Activated naive CD8-positive, alpha-beta T cell treated with anti-CD3 and anti-CD28 coated beads for 36 hours (primary cell): ENCODE measurements at regions not wholly inside any gene's neighbourhood (a gene's known extent, or its start where the extent isn't known, plus 50 kb on each side); places are given as distances from the start of the nearest gene placed in this dataset.

ENCODE experiments used
- DNase-seq: peaks from one replicate; pipeline ENCODE4 v3.0.0; 2021
- H3K27ac Mint-ChIP-seq: one replicate; pipeline ENCODE4 v1.8.0; 2022; ENCODE audit warnings: mild to moderate bottlenecking, moderate library complexity, mixed read lengths
- H3K27me3 Mint-ChIP-seq: one replicate; pipeline ENCODE4 v1.8.0; 2022; ENCODE audit warnings: mild to moderate bottlenecking, mixed read lengths
- H3K36me3 Mint-ChIP-seq: one replicate; pipeline ENCODE4 v1.8.0; 2021; ENCODE audit warnings: mild to moderate bottlenecking, mixed read lengths
- H3K4me1 Mint-ChIP-seq: one replicate; pipeline ENCODE4 v1.8.0; 2021; ENCODE audit warnings: mixed read lengths
- H3K4me3 Mint-ChIP-seq: one replicate; pipeline ENCODE4 v1.8.0; 2022; ENCODE audit warnings: mild to moderate bottlenecking, moderate library complexity, mixed read lengths
- H3K9me3 Mint-ChIP-seq: one replicate; pipeline ENCODE4 v1.8.0; 2022; ENCODE audit warnings: mixed read lengths

DNA sequence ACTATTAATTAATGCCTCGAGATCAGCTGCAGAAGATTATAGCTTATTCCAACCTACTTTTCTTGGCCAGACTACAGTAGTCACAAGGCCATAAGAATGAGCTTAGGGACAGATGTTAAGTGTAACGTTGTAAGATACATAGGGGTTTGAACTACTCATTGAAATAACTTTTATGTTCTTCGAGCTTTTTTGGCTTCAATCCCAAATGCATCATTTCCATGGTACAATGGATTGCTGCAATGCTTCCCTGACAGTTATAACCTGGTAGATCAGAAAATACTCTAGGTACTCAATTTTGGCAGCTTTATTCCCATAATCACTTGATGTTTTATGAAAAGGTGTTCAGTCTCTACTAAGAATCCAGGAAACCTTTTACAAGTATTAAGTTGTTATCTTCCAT, 2216.7 kb upstream of the PCDH20 start:
- H3K27ac Mint-ChIP-seq: no peak overlapping the region
- H3K4me1 Mint-ChIP-seq: peaks cover 5% of the 10 kb centered on the region
- no peak overlapping the region for H3K4me3 Mint-ChIP-seq
- H3K36me3 Mint-ChIP-seq: no peaks in the 10 kb centered on the region
- no peaks in the 10 kb centered on the region for H3K27me3 Mint-ChIP-seq
- no peak for DNase-seq
- peaks cover 2% of the 10 kb centered on the region for H3K9me3 Mint-ChIP-seq

- H3K9me3 Mint-ChIP-seq: peaks cover 2% of the 10 kb centered on the region
Measured at GRCh38 chr13:63631006-63631405, 2215.4 kb upstream of the PCDH20 start.

GRCh38 chr13:63629591-63629990, 2213.9 kb upstream of the PCDH20 start:
- no peaks in the 10 kb centered on the region for H3K4me1 Mint-ChIP-seq
- DNase-seq: no peak
- H3K9me3 Mint-ChIP-seq: peaks cover 2% of the 10 kb centered on the region
- no peak overlapping the region for H3K4me3 Mint-ChIP-seq
- H3K27ac Mint-ChIP-seq: no peak overlapping the region
- H3K27me3 Mint-ChIP-seq: no peaks in the 10 kb centered on the region
- no peaks in the 10 kb centered on the region for H3K36me3 Mint-ChIP-seq

More at GRCh38 chr13:63631006-63631405, 2215.4 kb upstream of the PCDH20 start:
- no peak for DNase-seq
- Mint-ChIP-seq H3K27me3 (no peaks in the 10 kb centered on the region), H3K4me3 (no peak overlapping the region), H3K36me3 (no peaks in the 10 kb centered on the region), H3K4me1 (no peaks in the 10 kb centered on the region), H3K27ac (no peak overlapping the region)

DNA sequence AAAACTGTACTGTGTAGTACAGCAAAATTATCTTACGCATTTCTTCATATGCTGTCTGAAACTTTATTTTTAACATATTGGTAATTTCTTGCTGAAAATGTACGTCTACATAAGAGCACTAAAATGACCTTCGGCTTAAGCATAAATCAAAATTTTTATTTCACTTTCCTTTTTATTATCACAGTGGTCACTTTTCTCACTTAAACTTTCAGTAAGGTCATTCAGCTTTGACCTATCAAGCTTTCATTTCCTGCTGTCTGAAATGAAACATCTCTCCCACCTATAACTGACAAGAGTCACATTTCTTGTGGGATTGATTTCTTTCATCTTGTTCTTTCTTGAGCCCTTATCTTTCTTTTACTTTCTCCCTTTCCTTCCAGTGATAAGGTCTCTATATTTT, 2212.7 kb upstream of the PCDH20 start:
- Mint-ChIP-seq H3K9me3 (peaks cover 2% of the 10 kb centered on the region), H3K4me1 (no peaks in the 10 kb centered on the region), H3K27ac (no peak overlapping the region), H3K27me3 (no peaks in the 10 kb centered on the region), H3K36me3 (no peaks in the 10 kb centered on the region), H3K4me3 (no peak overlapping the region)
- DNase-seq: no peak

DNA sequence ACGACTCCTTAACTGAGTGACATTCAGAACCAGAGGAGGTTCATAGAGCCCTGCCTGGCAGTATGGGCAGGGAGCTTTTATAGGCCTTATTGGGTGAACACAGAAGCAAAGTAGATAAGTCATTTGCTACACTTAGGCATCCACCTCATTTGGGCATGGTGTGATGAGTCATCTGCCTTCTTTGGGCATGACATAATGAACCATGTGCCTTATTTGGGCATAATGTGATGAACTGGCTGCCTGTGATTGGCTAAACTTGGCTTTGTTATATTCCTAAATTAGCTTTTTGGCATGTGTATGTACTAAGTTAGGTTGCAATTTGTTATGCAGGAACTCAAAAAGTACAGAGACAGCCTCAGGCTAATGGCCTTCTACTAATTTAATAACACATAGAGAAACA, 2210.2 kb upstream of the PCDH20 start:
- H3K4me3 Mint-ChIP-seq: no peak overlapping the region
- H3K36me3 Mint-ChIP-seq: no peaks in the 10 kb centered on the region
- H3K27me3 Mint-ChIP-seq: no peaks in the 10 kb centered on the region
- H3K9me3 Mint-ChIP-seq: peaks cover 2% of the 10 kb centered on the region
- no peak for DNase-seq
- no peak overlapping the region for H3K27ac Mint-ChIP-seq
- no peaks in the 10 kb centered on the region for H3K4me1 Mint-ChIP-seq

- no peak for DNase-seq
- H3K36me3 Mint-ChIP-seq: no peaks in the 10 kb centered on the region
- no peaks in the 10 kb centered on the region for H3K27me3 Mint-ChIP-seq
- H3K27ac Mint-ChIP-seq: no peak overlapping the region
- H3K4me1 Mint-ChIP-seq: no peaks in the 10 kb centered on the region
- peaks cover 6% of the 10 kb centered on the region for H3K9me3 Mint-ChIP-seq
- no peak overlapping the region for H3K4me3 Mint-ChIP-seq
Measured at GRCh38 chr13:63614874-63615612, 2199.4 kb upstream of the PCDH20 start.

DNA sequence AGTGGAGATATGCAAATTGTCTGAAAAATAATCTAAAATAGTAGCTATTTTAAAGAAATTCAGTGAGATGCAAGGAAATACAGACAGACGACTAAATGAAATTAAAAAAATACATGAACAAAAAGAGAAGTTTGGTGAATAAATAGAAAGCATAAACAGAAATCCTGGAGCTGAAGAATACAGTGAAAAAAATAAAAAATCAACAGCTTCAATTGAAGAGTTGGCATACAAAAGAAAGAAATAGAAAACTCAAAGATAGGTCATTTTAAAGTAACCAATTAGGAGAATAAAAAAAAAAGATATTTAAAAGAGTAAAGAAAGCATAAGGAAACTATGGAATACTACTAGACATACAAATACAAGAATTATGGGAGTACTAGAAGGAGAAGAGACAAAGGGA, 2191.5 kb upstream of the PCDH20 start:
- H3K36me3 Mint-ChIP-seq: no peaks in the 10 kb centered on the region
- H3K4me3 Mint-ChIP-seq: no peak overlapping the region
- no peak for DNase-seq
- peaks cover 12% of the 10 kb centered on the region for H3K9me3 Mint-ChIP-seq
- no peaks in the 10 kb centered on the region for H3K27me3 Mint-ChIP-seq
- no peak overlapping the region for H3K27ac Mint-ChIP-seq
- no peaks in the 10 kb centered on the region for H3K4me1 Mint-ChIP-seq

GRCh38 chr13:63605962-63606361, 2190.3 kb upstream of the PCDH20 start:
- Mint-ChIP-seq H3K27me3 (no peaks in the 10 kb centered on the region), H3K4me3 (no peak overlapping the region), H3K36me3 (no peaks in the 10 kb centered on the region), H3K27ac (no peak overlapping the region), H3K9me3 (peaks cover 15% of the 10 kb centered on the region), H3K4me1 (no peaks in the 10 kb centered on the region)
- no peak for DNase-seq

DNA sequence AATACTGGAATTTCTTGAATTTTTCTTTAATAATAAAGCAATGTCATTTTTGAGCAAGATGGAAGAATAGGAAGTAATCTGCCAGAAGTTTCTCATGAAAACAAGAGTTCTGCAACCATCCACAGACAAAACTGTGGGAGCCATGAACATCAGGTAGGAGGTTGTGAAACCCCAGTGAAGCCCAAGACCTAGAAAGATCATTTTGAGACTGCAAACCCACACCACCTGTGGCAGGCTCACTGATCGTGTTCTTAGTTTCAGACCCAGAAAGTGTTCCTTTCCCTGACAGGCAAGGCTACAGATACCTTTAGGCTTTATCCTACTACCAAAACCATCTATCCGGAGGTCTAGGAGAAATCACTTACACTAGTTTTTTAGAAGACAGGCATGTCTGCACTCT, 2189.8 kb upstream of the PCDH20 start:
- no peak for DNase-seq
- Mint-ChIP-seq H3K4me3 (no peak overlapping the region), H3K36me3 (no peaks in the 10 kb centered on the region), H3K27me3 (no peaks in the 10 kb centered on the region), H3K27ac (no peak overlapping the region), H3K9me3 (peaks cover 13% of the 10 kb centered on the region), H3K4me1 (no peaks in the 10 kb centered on the region)

GRCh38 chr13:63595811-63596210, 2180.2 kb upstream of the PCDH20 start:
- DNase-seq: no peak
- no peak overlapping the region for H3K27ac Mint-ChIP-seq
- H3K9me3 Mint-ChIP-seq: peaks cover 2% of the 10 kb centered on the region
- H3K4me3 Mint-ChIP-seq: no peak overlapping the region
- no peaks in the 10 kb centered on the region for H3K36me3 Mint-ChIP-seq
- H3K27me3 Mint-ChIP-seq: no peaks in the 10 kb centered on the region
- H3K4me1 Mint-ChIP-seq: no peaks in the 10 kb centered on the region

GRCh38 chr13:63586467-63586866, 2170.8 kb upstream of the PCDH20 start:
- Mint-ChIP-seq H3K4me3 (no peak overlapping the region), H3K9me3 (peaks cover 2% of the 10 kb centered on the region), H3K36me3 (no peaks in the 10 kb centered on the region), H3K27ac (no peak overlapping the region), H3K27me3 (no peaks in the 10 kb centered on the region), H3K4me1 (no peaks in the 10 kb centered on the region)
- DNase-seq: no peak

- Mint-ChIP-seq H3K4me1 (no peaks in the 10 kb centered on the region), H3K4me3 (no peak overlapping the region), H3K27me3 (no peaks in the 10 kb centered on the region), H3K27ac (no peak overlapping the region), H3K9me3 (peaks cover 4% of the 10 kb centered on the region), H3K36me3 (no peaks in the 10 kb centered on the region)
- no peak for DNase-seq
Measured at GRCh38 chr13:63578796-63579195, 2163.1 kb upstream of the PCDH20 start.

DNA sequence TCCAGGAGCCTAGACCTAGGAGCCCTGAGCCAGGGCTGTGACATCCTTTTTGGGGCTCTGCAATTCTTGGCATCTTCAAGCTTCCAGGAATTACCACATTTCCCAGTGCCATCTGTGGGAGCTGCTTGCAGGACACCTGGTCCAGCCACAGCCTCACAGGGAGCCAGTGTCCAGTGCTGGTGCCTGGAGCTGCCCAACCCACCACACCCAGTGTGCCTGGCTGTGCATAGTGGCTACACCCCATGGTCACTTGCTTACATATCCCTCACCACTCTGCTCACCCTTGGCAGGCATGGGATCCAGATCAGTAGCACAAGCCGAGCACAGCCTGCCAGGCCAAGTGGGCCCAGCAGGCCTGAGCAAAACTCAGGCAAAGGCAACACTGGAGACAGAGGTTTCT, 2151.4 kb upstream of the PCDH20 start:
- peaks cover 6% of the 10 kb centered on the region for H3K9me3 Mint-ChIP-seq
- no peaks in the 10 kb centered on the region for H3K36me3 Mint-ChIP-seq
- no peaks in the 10 kb centered on the region for H3K27me3 Mint-ChIP-seq
- DNase-seq: no peak
- no peak overlapping the region for H3K27ac Mint-ChIP-seq
- H3K4me3 Mint-ChIP-seq: no peak overlapping the region
- no peaks in the 10 kb centered on the region for H3K4me1 Mint-ChIP-seq

GRCh38 chr13:63554157-63554556, 2138.5 kb upstream of the PCDH20 start:
- H3K4me1 Mint-ChIP-seq: no peaks in the 10 kb centered on the region
- no peak for DNase-seq
- H3K9me3 Mint-ChIP-seq: no peaks in the 10 kb centered on the region
- H3K4me3 Mint-ChIP-seq: no peak overlapping the region
- H3K27ac Mint-ChIP-seq: no peak overlapping the region
- no peaks in the 10 kb centered on the region for H3K27me3 Mint-ChIP-seq
- no peaks in the 10 kb centered on the region for H3K36me3 Mint-ChIP-seq

GRCh38 chr13:63551731-63552130, 2136.1 kb upstream of the PCDH20 start:
- Mint-ChIP-seq H3K9me3 (no peaks in the 10 kb centered on the region), H3K27me3 (no peaks in the 10 kb centered on the region), H3K4me1 (no peaks in the 10 kb centered on the region), H3K27ac (no peak overlapping the region), H3K36me3 (no peaks in the 10 kb centered on the region), H3K4me3 (no peak overlapping the region)
- DNase-seq: no peak

DNA sequence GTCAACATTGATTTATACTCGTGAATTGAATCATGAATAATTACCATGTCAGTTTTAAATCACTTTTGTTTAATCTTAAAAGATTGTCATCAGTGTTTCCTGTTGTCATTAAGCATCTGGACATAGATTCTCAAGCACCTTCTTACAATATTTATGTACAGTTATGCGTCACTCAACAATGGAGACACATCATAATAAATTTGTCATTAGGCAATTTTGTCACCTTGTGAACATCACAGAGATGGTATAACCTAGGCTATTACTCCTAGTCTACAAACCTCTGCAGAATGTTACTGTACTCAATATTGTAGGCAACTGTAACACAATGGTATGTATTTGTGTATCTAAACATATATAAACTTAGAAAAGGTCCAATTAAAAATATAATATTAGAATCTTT, 2130.9 kb upstream of the PCDH20 start:
- Mint-ChIP-seq H3K4me3 (no peak overlapping the region), H3K9me3 (no peaks in the 10 kb centered on the region), H3K27me3 (no peaks in the 10 kb centered on the region), H3K36me3 (no peaks in the 10 kb centered on the region), H3K27ac (no peak overlapping the region), H3K4me1 (no peaks in the 10 kb centered on the region)
- no peak for DNase-seq
